ENCODE measurements at regions not wholly inside any gene's neighbourhood (a gene's known extent, or its start where the extent isn't known, plus 50 kb on each side); places are given as distances from the start of the nearest gene placed in this dataset.

- H3K9ac ChIP-seq (ENCODE audit: low read depth, low read length) = no peak overlapping the region
- no peaks in the 10 kb centered on the region for H3K36me3 ChIP-seq (ENCODE audit: insufficient read depth, low read length)
- H3K4me1 ChIP-seq (ENCODE audit: insufficient read depth, low read length) = peaks cover 15% of the 10 kb centered on the region; the same call in 1 of the 2 replicates
- no peaks in the 10 kb centered on the region for H3K9me3 ChIP-seq (ENCODE audit: control insufficient read depth, insufficient read depth, low read length)
These were observed 476.6 kb downstream of the RMST start for GRCh38 chr12:97939156-97939555.

- no peaks in the 10 kb centered on the region for H3K9me3 ChIP-seq (ENCODE audit: control insufficient read depth, insufficient read depth, low read length)
- no peaks in the 10 kb centered on the region for H3K36me3 ChIP-seq (ENCODE audit: insufficient read depth, low read length)
- no peak overlapping the region for H3K9ac ChIP-seq (ENCODE audit: low read depth, low read length)
- H3K4me1 ChIP-seq (ENCODE audit: insufficient read depth, low read length) = peaks cover 15% of the 10 kb centered on the region; the same call in 1 of the 2 replicates
These were observed 477.5 kb downstream of the RMST start for GRCh38 chr12:97940105-97940504.

- Histone ChIP-seq H3K9me3 (ENCODE audit: control insufficient read depth, insufficient read depth, low read length) (no peaks in the 10 kb centered on the region), H3K9ac (ENCODE audit: low read depth, low read length) (no peak overlapping the region), H3K4me1 (ENCODE audit: insufficient read depth, low read length) (peaks cover 15% of the 10 kb centered on the region; the same call in 1 of the 2 replicates), H3K36me3 (ENCODE audit: insufficient read depth, low read length) (no peaks in the 10 kb centered on the region)
These were observed 478.0 kb downstream of the RMST start for GRCh38 chr12:97940629-97941028.

- H3K4me1 ChIP-seq (ENCODE audit: insufficient read depth, low read length) = peaks cover 15% of the 10 kb centered on the region; the same call in 1 of the 2 replicates
- no peak overlapping the region for H3K9ac ChIP-seq (ENCODE audit: low read depth, low read length)
- H3K36me3 ChIP-seq (ENCODE audit: insufficient read depth, low read length) = no peaks in the 10 kb centered on the region
- no peaks in the 10 kb centered on the region; the same call in 1 of the 2 replicates for H3K9me3 ChIP-seq (ENCODE audit: control insufficient read depth, insufficient read depth, low read length)
These were observed 479.2 kb downstream of the RMST start for GRCh38 chr12:97941686-97942354.

- Histone ChIP-seq H3K36me3 (ENCODE audit: insufficient read depth, low read length) (no peaks in the 10 kb centered on the region), H3K4me1 (ENCODE audit: insufficient read depth, low read length) (peaks cover 15% of the 10 kb centered on the region; the same call in 1 of the 2 replicates), H3K9ac (ENCODE audit: low read depth, low read length) (no peak overlapping the region), H3K9me3 (ENCODE audit: control insufficient read depth, insufficient read depth, low read length) (peaks cover 4% of the 10 kb centered on the region; the same call in 1 of the 2 replicates)
These were observed 480.8 kb downstream of the RMST start for GRCh38 chr12:97943359-97943758.

- Histone ChIP-seq H3K36me3 (ENCODE audit: insufficient read depth, low read length) (no peaks in the 10 kb centered on the region), H3K4me1 (ENCODE audit: insufficient read depth, low read length) (peaks cover 15% of the 10 kb centered on the region; the same call in 1 of the 2 replicates), H3K9ac (ENCODE audit: low read depth, low read length) (no peak overlapping the region), H3K9me3 (ENCODE audit: control insufficient read depth, insufficient read depth, low read length) (peaks cover 5% of the 10 kb centered on the region; the same call in 1 of the 2 replicates)
These were observed 482.0 kb downstream of the RMST start for GRCh38 chr12:97944576-97944975.

- no peaks in the 10 kb centered on the region for H3K36me3 ChIP-seq (ENCODE audit: insufficient read depth, low read length)
- no peak overlapping the region for H3K9ac ChIP-seq (ENCODE audit: low read depth, low read length)
- peaks cover 5% of the 10 kb centered on the region; the same call in 1 of the 2 replicates for H3K9me3 ChIP-seq (ENCODE audit: control insufficient read depth, insufficient read depth, low read length)
These were observed 484.1 kb downstream of the RMST start for GRCh38 chr12:97946701-97947100.

GRCh38 chr12:97948591-97948990, 486.0 kb downstream of the RMST start:
- Histone ChIP-seq H3K9ac (ENCODE audit: low read depth, low read length) (no peak overlapping the region), H3K36me3 (ENCODE audit: insufficient read depth, low read length) (no peaks in the 10 kb centered on the region), H3K9me3 (ENCODE audit: control insufficient read depth, insufficient read depth, low read length) (peaks cover 5% of the 10 kb centered on the region; the same call in 1 of the 2 replicates), H3K4me1 (ENCODE audit: insufficient read depth, low read length) (no peaks in the 10 kb centered on the region)

More at GRCh38 chr12:97946701-97947100, 484.1 kb downstream of the RMST start:
- no peaks in the 10 kb centered on the region for H3K4me1 ChIP-seq (ENCODE audit: insufficient read depth, low read length)

- Histone ChIP-seq H3K4me1 (ENCODE audit: insufficient read depth, low read length) (no peaks in the 10 kb centered on the region), H3K9ac (ENCODE audit: low read depth, low read length) (no peak overlapping the region), H3K9me3 (ENCODE audit: control insufficient read depth, insufficient read depth, low read length) (peaks cover 5% of the 10 kb centered on the region; the same call in 1 of the 2 replicates), H3K36me3 (ENCODE audit: insufficient read depth, low read length) (no peaks in the 10 kb centered on the region)
These were observed 488.6 kb downstream of the RMST start for GRCh38 chr12:97951239-97951638.

GRCh38 chr12:97951717-97952116, 489.1 kb downstream of the RMST start:
- H3K4me1 ChIP-seq (ENCODE audit: insufficient read depth, low read length) = no peaks in the 10 kb centered on the region
- H3K9ac ChIP-seq (ENCODE audit: low read depth, low read length) = no peak overlapping the region
- H3K36me3 ChIP-seq (ENCODE audit: insufficient read depth, low read length) = no peaks in the 10 kb centered on the region
- peaks cover 5% of the 10 kb centered on the region for H3K9me3 ChIP-seq (ENCODE audit: control insufficient read depth, insufficient read depth, low read length)

GRCh38 chr12:97957109-97957508, 494.5 kb downstream of the RMST start:
- Histone ChIP-seq H3K9me3 (ENCODE audit: control insufficient read depth, insufficient read depth, low read length) (peaks cover 9% of the 10 kb centered on the region), H3K36me3 (ENCODE audit: insufficient read depth, low read length) (no peaks in the 10 kb centered on the region), H3K9ac (ENCODE audit: low read depth, low read length) (no peak overlapping the region), H3K4me1 (ENCODE audit: insufficient read depth, low read length) (no peaks in the 10 kb centered on the region)

- peaks cover 9% of the 10 kb centered on the region for H3K9me3 ChIP-seq (ENCODE audit: control insufficient read depth, insufficient read depth, low read length)
- no peak overlapping the region for H3K9ac ChIP-seq (ENCODE audit: low read depth, low read length)
- H3K36me3 ChIP-seq (ENCODE audit: insufficient read depth, low read length) = no peaks in the 10 kb centered on the region
- H3K4me1 ChIP-seq (ENCODE audit: insufficient read depth, low read length) = no peaks in the 10 kb centered on the region
These were observed 497.6 kb downstream of the RMST start for GRCh38 chr12:97960225-97960624.

GRCh38 chr12:97960741-97961608, 498.4 kb downstream of the RMST start:
- H3K9me3 ChIP-seq (ENCODE audit: control insufficient read depth, insufficient read depth, low read length) = peaks cover 9% of the 10 kb centered on the region
- no peaks in the 10 kb centered on the region for H3K36me3 ChIP-seq (ENCODE audit: insufficient read depth, low read length)
- H3K9ac ChIP-seq (ENCODE audit: low read depth, low read length) = no peak overlapping the region
- no peaks in the 10 kb centered on the region for H3K4me1 ChIP-seq (ENCODE audit: insufficient read depth, low read length)

- Histone ChIP-seq H3K4me1 (ENCODE audit: insufficient read depth, low read length) (no peaks in the 10 kb centered on the region), H3K9ac (ENCODE audit: low read depth, low read length) (no peak overlapping the region), H3K9me3 (ENCODE audit: control insufficient read depth, insufficient read depth, low read length) (no peaks in the 10 kb centered on the region), H3K36me3 (ENCODE audit: insufficient read depth, low read length) (no peaks in the 10 kb centered on the region)
These were observed 505.2 kb downstream of the RMST start for GRCh38 chr12:97967831-97968230.
